Activated CD4-positive, alpha-beta T cell treated with anti-CD3 and anti-CD28 coated beads for 36 hours (primary cell): ENCODE measurements at regions not wholly inside any gene's neighbourhood (a gene's known extent, or its start where the extent isn't known, plus 50 kb on each side); places are given as distances from the start of the nearest gene placed in this dataset.

Experiments used
- ATAC-seq: fragments of 200-7000 bp; cut with Tn5 transposase; one replicate; pipeline ENCODE4 v1.10.0; 2021; ENCODE audit warnings: mild to moderate bottlenecking, moderate library complexity
- CTCF ChIA-PET: fragments of 350-600 bp; sonication (Branson Sonifier 250); formaldehyde crosslinking; loops from one replicate; lab custom pipeline; 2021; ENCODE audit warnings: antibody characterized with exemption; lab: Charles Lee
- POLR2A ChIA-PET: fragments of 350-600 bp; sonication (Branson Sonifier 250); formaldehyde crosslinking; loops from one replicate; lab custom pipeline; 2021; ENCODE audit warnings: antibody characterized with exemption, inconsistent platforms; lab: Charles Lee
- DNase-seq: peaks from one replicate; pipeline ENCODE4 v3.0.0-alpha.2; 2020
- H3K27ac Mint-ChIP-seq: one replicate; pipeline ENCODE4 v1.8.0; 2021; ENCODE audit warnings: mixed read lengths
- H3K27me3 Mint-ChIP-seq: one replicate; pipeline ENCODE4 v1.8.0; 2021; ENCODE audit warnings: mixed read lengths
- H3K36me3 Mint-ChIP-seq: one replicate; pipeline ENCODE4 v1.8.0; 2021; ENCODE audit warnings: low read depth, mixed read lengths
- H3K4me1 Mint-ChIP-seq: one replicate; pipeline ENCODE4 v1.8.0; 2021; ENCODE audit warnings: mixed read lengths
- H3K4me3 Mint-ChIP-seq: one replicate; pipeline ENCODE4 v1.8.0; 2021; ENCODE audit warnings: mild to moderate bottlenecking, moderate library complexity, mixed read lengths
- H3K9me3 Mint-ChIP-seq: one replicate; pipeline ENCODE4 v1.8.0; 2021; ENCODE audit warnings: low read depth, mixed read lengths
- intact Hi-C, 2 experiments: fragments of 100-400 bp; cut with DNase I in 1 of 2; cut with micrococcal nuclease in 1 of 2; formaldehyde crosslinking; loops; one replicate each; pipeline versions ENCODE4 v1.14.2 to v1.15.1; 2022 to 2024; cut with DNase I, micrococcal nuclease

- no peak overlapping the region for H3K27ac Mint-ChIP-seq
- peaks cover 2% of the 10 kb centered on the region for H3K9me3 Mint-ChIP-seq
- no peaks in the 10 kb centered on the region for H3K27me3 Mint-ChIP-seq
- H3K4me1 Mint-ChIP-seq, result no peaks in the 10 kb centered on the region
- ChIA-PET CTCF (no interaction called here), POLR2A (interaction anchor here (0.6 kb wide), 1 partner anchor 591 kb away, joined by 3 read pairs; no protein-coding TSS in a partner anchor)
- ATAC-seq (no peak), DNase-seq (no peak)
- intact Hi-C loops, result no loop called here
- peaks cover 11% of the 10 kb centered on the region for H3K36me3 Mint-ChIP-seq
- H3K4me3 Mint-ChIP-seq, result no peak overlapping the region
Observed at GRCh38 chr4:123114084-123114914, 191.9 kb upstream of the NUDT6 start.

DNA sequence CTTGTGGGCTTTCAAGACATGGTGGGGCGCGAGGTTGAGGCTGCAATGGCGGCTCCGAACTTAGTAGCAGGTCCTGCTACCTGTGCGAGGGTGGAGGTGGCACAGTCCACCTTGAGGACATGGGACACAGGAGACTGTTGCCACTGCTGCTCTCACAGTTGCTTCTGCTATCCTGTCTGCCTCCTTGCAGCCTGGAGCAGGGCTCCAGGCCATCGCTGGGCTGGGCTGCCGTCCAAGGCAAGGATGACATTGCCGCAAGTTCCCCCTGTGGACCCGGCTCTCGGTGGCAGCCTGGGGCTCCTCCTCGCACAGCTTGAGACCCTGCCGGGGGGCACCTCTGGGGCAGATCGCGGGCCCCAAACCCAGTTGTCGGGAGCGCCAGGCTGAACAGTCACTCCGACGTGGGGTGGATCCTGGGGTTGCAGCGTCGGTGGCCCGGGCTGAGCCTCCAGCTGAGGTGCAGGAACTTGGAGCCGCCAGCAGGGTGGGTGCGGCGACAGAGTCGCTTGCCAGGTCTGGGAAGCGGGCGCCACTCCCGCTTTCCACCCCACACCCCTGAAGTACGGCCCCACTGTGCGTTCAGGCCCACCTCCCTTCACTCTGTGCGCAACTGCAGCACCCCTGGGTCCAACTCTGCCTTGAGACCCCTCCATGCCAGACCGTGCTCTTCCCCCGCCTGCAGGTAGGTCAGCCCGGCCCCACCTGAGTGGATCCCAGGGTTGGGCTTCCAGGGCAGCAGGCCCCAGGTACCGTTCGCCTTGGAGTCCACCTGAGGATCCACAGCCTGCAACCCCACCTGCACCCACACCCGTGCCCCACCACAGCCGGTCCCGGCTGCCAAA lies 192.7 kb upstream of the NUDT6 start:
- Mint-ChIP-seq H3K4me3 (no peak overlapping the region), H3K36me3 (peaks cover 11% of the 10 kb centered on the region), H3K27me3 (no peaks in the 10 kb centered on the region), H3K9me3 (peaks cover 2% of the 10 kb centered on the region), H3K4me1 (no peaks in the 10 kb centered on the region), H3K27ac (no peak overlapping the region)
- ChIA-PET POLR2A (no interaction called here), CTCF (no interaction called here)
- ATAC-seq (no peak), DNase-seq (no peak)
- intact Hi-C loops, result no loop called here

GRCh38 chr4:123116412-123116811 lies 194.0 kb upstream of the NUDT6 start:
- intact Hi-C loops, result no loop called here
- H3K36me3 Mint-ChIP-seq, result peaks cover 8% of the 10 kb centered on the region
- CTCF ChIA-PET, result interaction anchor here (1.2 kb wide), 1 partner anchor 10 kb away, joined by 3 read pairs; no protein-coding TSS in a partner anchor

GRCh38 chr4:123120473-123120872 lies 198.1 kb upstream of the NUDT6 start:
- H3K27me3 Mint-ChIP-seq, result no peaks in the 10 kb centered on the region
- DNase-seq (no peak), ATAC-seq (no peak)
- no peak overlapping the region for H3K4me3 Mint-ChIP-seq
- no peaks in the 10 kb centered on the region for H3K4me1 Mint-ChIP-seq
- ChIA-PET POLR2A (no interaction called here), CTCF (no interaction called here)
- no peak overlapping the region for H3K27ac Mint-ChIP-seq
- intact Hi-C loops, result no loop called here
- peaks cover 21% of the 10 kb centered on the region for H3K36me3 Mint-ChIP-seq
- no peaks in the 10 kb centered on the region for H3K9me3 Mint-ChIP-seq

More at GRCh38 chr4:123116412-123116811, 194.0 kb upstream of the NUDT6 start:
- H3K27me3 Mint-ChIP-seq, result no peaks in the 10 kb centered on the region
- no peak overlapping the region for H3K4me3 Mint-ChIP-seq
- POLR2A ChIA-PET, result no interaction called here
- H3K4me1 Mint-ChIP-seq, result no peaks in the 10 kb centered on the region
- DNase-seq (no peak), ATAC-seq (no peak)
- H3K27ac Mint-ChIP-seq, result no peak overlapping the region
- peaks cover 2% of the 10 kb centered on the region for H3K9me3 Mint-ChIP-seq

- Mint-ChIP-seq H3K9me3 (no peaks in the 10 kb centered on the region), H3K4me1 (no peaks in the 10 kb centered on the region), H3K27ac (no peak overlapping the region), H3K27me3 (no peaks in the 10 kb centered on the region), H3K4me3 (no peak overlapping the region), H3K36me3 (peaks cover 21% of the 10 kb centered on the region)
- ChIA-PET CTCF (no interaction called here), POLR2A (no interaction called here)
- ATAC-seq (no peak), DNase-seq (no peak)
- intact Hi-C loops, result no loop called here
Observed at GRCh38 chr4:123121241-123121907, 199.0 kb upstream of the NUDT6 start.

DNA sequence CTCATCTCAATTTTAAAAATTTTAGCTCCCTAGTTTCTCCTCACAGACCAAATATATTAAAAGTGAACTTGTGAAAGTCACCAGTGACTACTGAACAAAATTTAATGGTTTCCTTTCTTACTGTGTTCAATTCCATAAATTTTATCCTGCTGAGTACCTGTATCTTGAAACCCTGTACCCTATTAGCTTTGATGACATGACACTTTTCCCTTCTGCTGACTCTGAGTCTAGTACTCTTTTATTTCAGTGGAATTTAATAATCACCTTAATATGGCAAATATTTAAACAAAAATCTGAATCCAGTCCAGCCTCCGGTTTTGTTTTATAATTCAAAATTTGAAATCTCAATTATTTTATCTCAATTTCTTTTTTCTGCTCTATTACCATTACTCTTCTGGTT lies 203.1 kb upstream of the NUDT6 start:
- DNase-seq (no peak), ATAC-seq (no peak)
- CTCF ChIA-PET, result interaction anchor here (0.7 kb wide), 1 partner anchor 16 kb away, joined by 3 read pairs; no protein-coding TSS in a partner anchor
- Mint-ChIP-seq H3K36me3 (peaks cover 18% of the 10 kb centered on the region), H3K4me1 (no peaks in the 10 kb centered on the region), H3K27ac (no peak overlapping the region), H3K9me3 (no peaks in the 10 kb centered on the region), H3K27me3 (no peaks in the 10 kb centered on the region), H3K4me3 (no peak overlapping the region)
- POLR2A ChIA-PET, result no interaction called here
- intact Hi-C loops, result no loop called here

DNA sequence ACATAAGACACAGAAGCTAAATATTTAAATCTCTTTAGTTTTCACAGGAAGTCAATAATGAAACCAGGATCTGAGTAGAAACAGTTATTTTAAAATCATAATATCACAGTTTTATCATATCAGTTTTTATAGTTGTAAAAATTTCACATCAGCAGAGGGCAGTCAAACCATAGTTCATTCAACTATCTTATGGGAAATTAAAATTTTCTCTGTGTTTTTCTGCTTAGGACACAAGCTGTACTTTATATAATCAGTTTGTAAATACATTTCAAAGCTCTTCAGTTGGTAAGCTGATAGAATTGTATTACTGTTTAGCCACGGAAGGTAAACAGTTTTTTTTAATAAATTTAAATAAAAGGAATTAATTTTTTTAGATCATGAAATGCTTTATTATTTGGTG lies 204.8 kb upstream of the NUDT6 start:
- CTCF ChIA-PET, result interaction anchor here (0.6 to 0.8 kb wide), 2 partner anchors 25 to 1471 kb away, joined by 3 read pairs; no protein-coding TSS in a partner anchor
- ATAC-seq (no peak), DNase-seq (no peak)
- intact Hi-C loops, result no loop called here
- POLR2A ChIA-PET, result no interaction called here
- H3K27ac Mint-ChIP-seq, result no peak overlapping the region
- no peaks in the 10 kb centered on the region for H3K4me1 Mint-ChIP-seq
- H3K4me3 Mint-ChIP-seq, result no peak overlapping the region
- no peaks in the 10 kb centered on the region for H3K9me3 Mint-ChIP-seq
- H3K36me3 Mint-ChIP-seq, result peaks cover 15% of the 10 kb centered on the region
- no peaks in the 10 kb centered on the region for H3K27me3 Mint-ChIP-seq

- Mint-ChIP-seq H3K4me3 (no peak overlapping the region), H3K27ac (no peak overlapping the region), H3K27me3 (no peaks in the 10 kb centered on the region), H3K9me3 (no peaks in the 10 kb centered on the region), H3K36me3 (peaks cover 13% of the 10 kb centered on the region), H3K4me1 (no peaks in the 10 kb centered on the region)
- ChIA-PET CTCF (interaction anchor here (0.8 kb wide), 1 partner anchor 24 kb away, joined by 3 read pairs; no protein-coding TSS in a partner anchor), POLR2A (no interaction called here)
- intact Hi-C loops, result no loop called here
- no peak for DNase-seq
- no peak for ATAC-seq
Observed at GRCh38 chr4:123127875-123128274, 205.5 kb upstream of the NUDT6 start.

GRCh38 chr4:123133397-123134050 lies 211.1 kb upstream of the NUDT6 start:
- intact Hi-C loops, result no loop called here
- no peaks in the 10 kb centered on the region for H3K4me1 Mint-ChIP-seq
- CTCF ChIA-PET, result no interaction called here

DNA sequence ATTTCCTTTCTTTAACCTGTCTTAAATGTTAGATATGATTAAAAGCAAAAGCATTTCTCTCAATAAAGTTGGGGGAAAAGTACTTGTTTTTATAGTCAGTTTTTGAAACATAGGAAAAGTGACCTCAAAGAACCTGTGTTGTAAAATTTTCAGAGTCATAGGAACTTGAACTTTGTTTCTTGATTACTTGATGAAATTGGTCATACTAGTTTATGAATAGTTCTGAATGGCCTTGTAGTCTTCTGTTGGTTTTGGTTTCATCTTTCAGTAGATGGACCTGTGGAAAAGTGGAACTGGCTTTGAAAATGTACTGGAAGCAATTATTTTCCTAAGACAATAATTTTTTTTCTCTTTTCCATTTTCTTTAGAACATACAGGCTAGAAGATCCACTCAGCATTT lies 222.2 kb upstream of the NUDT6 start:
- H3K27ac Mint-ChIP-seq, result no peak overlapping the region
- ChIA-PET POLR2A (no interaction called here), CTCF (no interaction called here)
- ATAC-seq (no peak), DNase-seq (no peak)
- peaks cover 5% of the 10 kb centered on the region for H3K9me3 Mint-ChIP-seq
- no peaks in the 10 kb centered on the region for H3K27me3 Mint-ChIP-seq
- intact Hi-C loops, result no loop called here
- H3K4me3 Mint-ChIP-seq, result no peak overlapping the region
- peaks cover 8% of the 10 kb centered on the region for H3K36me3 Mint-ChIP-seq
- no peaks in the 10 kb centered on the region for H3K4me1 Mint-ChIP-seq

More at GRCh38 chr4:123133397-123134050, 211.1 kb upstream of the NUDT6 start:
- no peak for ATAC-seq
- POLR2A ChIA-PET, result no interaction called here
- Mint-ChIP-seq H3K36me3 (peaks cover 2% of the 10 kb centered on the region), H3K27ac (no peak overlapping the region), H3K9me3 (no peaks in the 10 kb centered on the region), H3K27me3 (no peaks in the 10 kb centered on the region), H3K4me3 (no peak overlapping the region)
- no peak for DNase-seq

DNA sequence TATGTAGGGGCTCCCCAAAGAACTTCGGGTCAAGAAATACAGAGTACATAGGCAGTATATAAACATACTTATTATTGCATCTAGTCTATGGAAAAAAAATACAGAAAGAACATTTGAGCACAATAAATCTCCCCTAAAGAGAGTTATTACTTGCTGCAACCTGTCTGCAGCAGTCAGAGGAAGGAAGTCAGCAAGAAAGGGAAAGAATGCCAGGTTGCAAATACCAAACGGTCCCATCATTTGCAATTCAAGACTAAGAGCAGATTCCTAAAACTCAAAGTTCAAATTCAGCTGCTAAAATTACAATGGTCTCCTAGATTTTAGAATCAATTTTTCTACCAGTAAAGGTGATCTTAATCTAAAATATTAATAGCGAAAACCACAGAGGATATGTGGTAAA lies 236.2 kb upstream of the NUDT6 start:
- DNase-seq, result no peak
- Mint-ChIP-seq H3K36me3 (peaks cover 5% of the 10 kb centered on the region), H3K4me1 (no peaks in the 10 kb centered on the region), H3K27me3 (no peaks in the 10 kb centered on the region), H3K27ac (no peak overlapping the region), H3K4me3 (no peak overlapping the region), H3K9me3 (no peaks in the 10 kb centered on the region)
- ChIA-PET POLR2A (no interaction called here), CTCF (no interaction called here)
- intact Hi-C loops, result no loop called here
- no peak for ATAC-seq
